Keratinocyte (primary cell): ENCODE measurements at regions not wholly inside any gene's neighbourhood (a gene's known extent, or its start where the extent isn't known, plus 50 kb on each side); places are given as distances from the start of the nearest gene placed in this dataset.

Source experiments
- CTCF ChIP-seq, 3 experiments: IDR thresholded peaks in 1 of 3; conservative IDR thresholded peaks in 1 of 3; optimal IDR thresholded peaks in 1 of 3; 2 replicates in 2 of 3; 3 replicates in 1 of 3; pipeline versions ENCODE3 to v1.5.1; 2011; ENCODE audit warnings: low read length in 3 of 3, mild to moderate bottlenecking in 3 of 3, moderate library complexity in 2 of 3, control low read depth in 1 of 3, inconsistent platforms in 1 of 3; ENCODE audit not compliant: insufficient read depth in 2 of 3; ENCODE audit errors: extremely low read depth in 1 of 3
- EZH2 ChIP-seq: IDR thresholded peaks from one replicate; pipeline ENCODE4 v1.6.1; 2012; ENCODE audit warnings: inconsistent platforms, mild to moderate bottlenecking, low read length, moderate library complexity

GRCh38 chr20:61161726-61162390 lies 90.2 kb upstream of the CDH4 start:
- TF ChIP-seq CTCF (optimal IDR thresholded peaks at IDR 0.05 in 1 of 3, IDR thresholded peaks at IDR 0.05 in 1 of 3, conservative IDR thresholded peaks at IDR 0.05 in 1 of 3; ENCODE audit: extremely low read depth in 1 of 3, insufficient read depth in 2 of 3, low read length in 3 of 3) (no peak), EZH2 (no peak)
